ENCODE measurements at regions not wholly inside any gene's neighbourhood (a gene's known extent, or its start where the extent isn't known, plus 50 kb on each side); places are given as distances from the start of the nearest gene placed in this dataset.
"Not testable (repeated sequence)": the region's sequence is repeated elsewhere in the genome, so short reads cannot be mapped to it uniquely, and the experiment has no call there.

GRCh38 chr2:66013456-66013855, 421.5 kb upstream of the MEIS1 start:
- no peak for DNase-seq

GRCh38 chr2:66003931-66004330, 431.0 kb upstream of the MEIS1 start:
- no peak for DNase-seq

GRCh38 chr2:66001538-66001937, 433.4 kb upstream of the MEIS1 start:
- no peak for DNase-seq

- DNase-seq: no peak
Measured at GRCh38 chr2:66000901-66001300, 434.0 kb upstream of the MEIS1 start.

- DNase-seq: no peak
Measured at GRCh38 chr2:65999796-66000195, 435.1 kb upstream of the MEIS1 start.

- DNase-seq: no peak
Measured at GRCh38 chr2:65999103-65999502, 435.8 kb upstream of the MEIS1 start.

- DNase-seq: no peak
Measured at GRCh38 chr2:65997961-65998360, 437.0 kb upstream of the MEIS1 start.

- no peak for DNase-seq
Measured at GRCh38 chr2:65992198-65992554, 442.7 kb upstream of the MEIS1 start.

GRCh38 chr2:65991381-65992197, 443.3 kb upstream of the MEIS1 start:
- no peak for DNase-seq

- no peak for DNase-seq
Measured at GRCh38 chr2:65985986-65986385, 448.9 kb upstream of the MEIS1 start.

GRCh38 chr2:65980531-65980930, 454.4 kb upstream of the MEIS1 start:
- no peak for DNase-seq

GRCh38 chr2:65979446-65979845, 455.5 kb upstream of the MEIS1 start:
- DNase-seq: no peak

GRCh38 chr2:65974067-65974723, 460.7 kb upstream of the MEIS1 start:
- DNase-seq: no peak

- DNase-seq: no peak
Measured at GRCh38 chr2:65969161-65969560, 465.8 kb upstream of the MEIS1 start.

GRCh38 chr2:65963303-65963702, 471.6 kb upstream of the MEIS1 start:
- DNase-seq: not testable (repeated sequence)

GRCh38 chr2:65960953-65961352, 474.0 kb upstream of the MEIS1 start:
- no peak for DNase-seq

GRCh38 chr2:65957886-65958285, 477.0 kb upstream of the MEIS1 start:
- DNase-seq: no peak

- DNase-seq: no peak
Measured at GRCh38 chr2:65957454-65957853, 477.5 kb upstream of the MEIS1 start.

GRCh38 chr2:65955259-65955658, 479.7 kb upstream of the MEIS1 start:
- DNase-seq: no peak

GRCh38 chr2:65952966-65953761, 481.8 kb upstream of the MEIS1 start:
- no peak for DNase-seq

GRCh38 chr2:65944213-65944612, 490.7 kb upstream of the MEIS1 start:
- no peak for DNase-seq

GRCh38 chr2:65943099-65943786, 491.7 kb upstream of the MEIS1 start:
- DNase-seq: no peak

- DNase-seq: no peak
Measured at GRCh38 chr2:65940856-65941255, 494.1 kb upstream of the MEIS1 start.

Measured in CD4-positive, alpha-beta T cell treated with Interleukin-15 for 1 hour (primary cell).